Esophagus mucosa (tissue), 1 donor: ENCODE measurements at regions not wholly inside any gene's neighbourhood (a gene's known extent, or its start where the extent isn't known, plus 50 kb on each side); places are given as distances from the start of the nearest gene placed in this dataset.
"Not testable (repeated sequence)": the region's sequence is repeated elsewhere in the genome, so short reads cannot be mapped to it uniquely, and the experiment has no call there.

ENCODE experiments used
- ATAC-seq: fragments of 200-7000 bp; cut with Tn5 transposase; one replicate; pipeline ENCODE4 v1.9.1; 2020
- donor health status: DM: yes; HTN: yes; CAD: no.

DNA sequence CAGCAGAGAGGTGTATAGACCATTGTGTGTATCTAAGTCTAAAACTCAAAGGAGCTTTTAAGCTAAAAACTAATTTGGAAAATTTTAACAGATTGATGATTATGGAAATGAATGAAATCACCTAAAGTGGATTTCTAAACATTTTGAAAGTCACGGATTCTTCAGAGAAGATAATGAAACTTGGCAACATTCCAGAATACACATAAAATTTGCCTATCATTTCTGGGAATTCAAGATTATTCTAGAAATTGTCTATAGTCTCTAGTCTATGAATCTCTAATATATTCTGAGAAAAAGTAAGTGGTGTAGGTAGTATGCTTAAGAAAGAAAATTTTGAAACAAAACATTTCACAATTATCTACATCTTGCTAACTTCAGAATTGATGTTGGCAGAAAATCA lies 1117.9 kb upstream of the CNTN5 start:
- ATAC-seq = no peak

DNA sequence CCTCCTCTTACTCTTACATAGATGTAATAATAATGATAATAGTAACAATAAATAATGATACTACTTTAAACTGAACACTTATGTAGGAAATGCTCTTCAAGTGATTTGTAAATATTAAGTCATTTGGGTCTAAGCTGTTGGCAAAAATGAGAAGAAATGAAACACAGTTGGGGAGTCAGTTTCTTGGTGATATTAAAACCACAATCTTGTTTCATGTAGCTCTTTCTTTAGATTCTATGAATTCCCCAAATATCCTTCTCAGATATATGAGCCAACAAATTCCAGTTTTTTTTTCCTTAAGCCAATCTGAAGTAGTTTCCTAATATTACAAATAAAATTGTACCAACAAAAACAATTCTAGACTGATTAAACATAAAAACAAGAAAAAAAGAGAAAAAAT lies 1115.6 kb upstream of the CNTN5 start:
- no peak for ATAC-seq

DNA sequence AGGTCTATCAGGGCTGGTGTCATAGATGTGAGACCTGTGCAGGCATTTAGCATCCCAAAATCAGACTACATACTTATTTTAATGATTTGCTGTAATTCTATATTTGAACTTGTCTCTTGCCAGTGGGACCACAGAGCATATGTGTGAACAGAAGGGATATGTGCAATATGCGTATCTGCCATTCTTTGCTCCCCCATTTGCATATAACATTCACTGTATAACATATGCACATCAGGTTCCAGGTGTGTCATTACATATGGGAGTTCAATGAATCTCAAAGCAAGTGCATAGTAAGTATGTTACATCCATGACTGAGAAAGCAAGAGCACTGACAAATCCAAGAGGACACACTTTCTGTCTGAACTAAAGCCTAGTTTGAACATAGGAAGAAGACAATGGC lies 1115.1 kb upstream of the CNTN5 start:
- no peak for ATAC-seq

DNA sequence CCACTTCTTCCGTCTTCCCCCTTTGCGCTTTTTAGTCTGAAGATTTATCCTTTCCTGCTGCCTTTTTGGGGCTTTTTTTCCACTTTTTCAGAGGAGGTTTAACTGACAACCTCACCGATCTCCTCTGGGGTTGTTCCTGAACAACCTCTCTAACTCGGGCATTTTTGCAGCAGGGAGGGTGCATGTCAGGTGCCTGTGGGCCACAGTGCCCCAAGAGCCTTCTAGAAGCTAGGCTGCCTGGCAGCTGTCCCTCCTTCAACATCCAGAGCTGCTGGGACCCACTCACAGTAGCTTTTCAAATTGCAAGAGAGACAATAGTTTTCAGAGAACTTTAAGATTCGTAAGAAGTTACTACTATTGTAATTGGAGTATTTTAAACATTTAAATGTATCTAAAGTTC lies 1112.4 kb upstream of the CNTN5 start:
- ATAC-seq = no peak

DNA sequence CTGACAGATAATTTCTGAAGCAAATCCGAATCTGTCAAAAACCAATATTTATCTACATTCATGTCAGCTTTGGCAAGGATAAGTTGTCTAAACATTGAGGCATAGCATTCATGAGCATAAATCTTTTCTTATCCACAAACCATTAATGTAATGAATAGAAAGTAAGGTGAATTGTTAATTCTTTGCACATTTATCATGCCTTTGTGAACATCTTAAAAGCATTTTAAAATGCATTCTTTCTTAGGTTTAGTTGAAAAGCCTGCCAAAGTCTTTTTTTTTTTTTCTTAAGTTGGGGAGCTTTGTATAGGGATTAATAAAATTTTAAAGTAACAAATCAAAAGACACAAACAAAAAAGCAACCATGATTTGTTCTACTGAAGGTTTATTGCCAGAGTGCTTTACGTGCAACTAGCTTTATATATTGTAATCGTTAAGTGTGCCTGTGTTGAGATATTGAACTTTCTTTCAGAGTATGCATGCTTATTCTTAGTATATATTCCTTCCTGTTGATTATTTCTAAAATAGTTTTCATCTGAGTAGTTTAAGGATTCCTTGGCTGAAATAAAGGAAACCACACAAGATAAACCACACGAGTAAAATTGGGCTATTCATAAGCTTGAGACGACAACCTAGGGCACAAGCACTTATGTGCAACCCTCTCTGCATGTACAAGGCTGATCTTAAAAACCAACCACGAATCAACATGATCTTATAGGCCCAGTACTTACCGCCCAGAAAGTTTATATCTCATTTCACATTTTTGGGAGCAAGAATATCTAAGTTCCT lies 1110.9 kb upstream of the CNTN5 start:
- no peak for ATAC-seq

DNA sequence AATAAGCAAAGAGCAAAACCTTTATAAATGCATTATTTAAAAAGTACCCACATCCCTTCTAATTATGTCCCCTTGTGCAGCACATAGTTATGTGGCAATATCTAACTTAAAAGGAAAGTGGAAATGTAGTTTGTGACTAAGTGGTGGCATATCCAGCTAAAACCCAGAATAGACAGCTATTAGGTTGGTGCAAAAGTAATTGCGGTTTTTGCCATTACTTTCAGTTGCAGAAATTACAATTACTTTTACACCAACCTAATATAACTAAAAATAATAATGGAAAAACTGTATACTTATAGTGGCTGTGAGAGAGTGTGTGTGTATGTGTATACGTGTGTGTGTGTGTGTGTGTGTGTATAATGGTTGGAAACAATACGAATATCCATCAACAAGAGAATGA lies 1108.1 kb upstream of the CNTN5 start:
- ATAC-seq = no peak

DNA sequence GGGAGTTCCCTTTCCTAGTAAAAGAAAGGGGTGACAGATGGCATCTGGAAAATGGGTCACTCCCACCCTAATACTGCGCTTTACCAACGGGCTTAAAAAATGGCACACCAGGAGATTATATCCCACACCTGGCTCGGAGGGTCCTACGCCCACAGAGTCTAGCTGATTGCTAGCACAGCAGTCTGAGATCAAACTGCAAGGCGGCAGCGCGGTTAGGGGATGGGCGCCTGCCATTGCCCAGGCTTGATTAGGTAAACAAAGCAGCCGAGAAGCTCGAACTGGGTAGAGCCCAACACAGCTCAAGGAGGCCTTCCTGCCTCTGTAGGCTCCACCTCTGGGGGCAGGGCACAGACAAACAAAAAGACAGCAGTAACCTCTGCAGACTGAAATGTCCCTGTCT lies 1097.8 kb upstream of the CNTN5 start:
- ATAC-seq = not testable (repeated sequence)

DNA sequence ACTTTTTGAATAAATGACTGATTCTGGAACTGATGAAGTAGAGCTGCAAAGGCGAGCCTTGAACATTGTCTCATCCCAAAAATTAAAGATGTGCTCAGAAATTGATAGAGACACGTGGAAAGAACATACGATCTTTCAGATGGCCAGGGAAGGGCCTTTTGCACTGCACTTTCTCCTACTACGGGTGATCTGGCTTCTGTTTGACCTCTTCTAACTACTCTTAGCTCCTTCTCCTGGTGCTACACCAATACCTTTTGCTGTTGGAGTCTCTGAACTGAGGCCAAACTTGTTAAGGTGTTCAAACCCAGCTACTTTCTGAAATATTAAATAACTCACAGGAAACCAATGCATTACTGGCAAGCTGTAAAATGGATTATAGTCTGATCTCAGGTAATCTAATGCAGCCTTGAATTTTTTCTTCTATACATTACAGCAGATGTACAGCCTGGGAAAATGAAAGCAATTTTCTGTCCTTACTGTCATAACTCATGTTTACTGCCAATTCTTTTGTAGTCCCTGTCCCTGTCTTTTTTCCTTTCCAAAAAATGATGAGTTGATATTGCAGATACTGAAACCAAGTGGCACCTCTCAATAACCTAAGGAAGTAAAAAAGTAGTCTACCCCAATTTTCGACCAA lies 1086.1 kb upstream of the CNTN5 start:
- no peak for ATAC-seq

DNA sequence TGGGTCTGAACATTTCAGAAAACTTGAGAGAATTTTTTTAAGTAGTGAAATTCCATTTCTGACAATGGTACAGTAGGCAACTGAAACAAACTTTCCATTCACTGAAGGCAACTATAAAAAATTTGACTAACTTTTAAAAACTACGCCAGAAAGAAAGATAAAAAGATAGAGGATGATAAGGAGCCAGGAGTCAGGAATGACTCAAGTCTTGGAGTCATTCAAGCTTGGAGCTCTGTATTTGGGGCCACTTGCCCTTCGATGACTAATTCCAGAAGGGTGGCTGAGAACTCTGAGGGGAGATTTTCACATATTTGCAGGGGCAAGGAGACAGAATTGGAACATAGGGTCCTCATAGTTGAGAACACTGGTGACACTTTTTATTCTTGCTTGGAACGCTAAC lies 1083.2 kb upstream of the CNTN5 start:
- no peak for ATAC-seq

DNA sequence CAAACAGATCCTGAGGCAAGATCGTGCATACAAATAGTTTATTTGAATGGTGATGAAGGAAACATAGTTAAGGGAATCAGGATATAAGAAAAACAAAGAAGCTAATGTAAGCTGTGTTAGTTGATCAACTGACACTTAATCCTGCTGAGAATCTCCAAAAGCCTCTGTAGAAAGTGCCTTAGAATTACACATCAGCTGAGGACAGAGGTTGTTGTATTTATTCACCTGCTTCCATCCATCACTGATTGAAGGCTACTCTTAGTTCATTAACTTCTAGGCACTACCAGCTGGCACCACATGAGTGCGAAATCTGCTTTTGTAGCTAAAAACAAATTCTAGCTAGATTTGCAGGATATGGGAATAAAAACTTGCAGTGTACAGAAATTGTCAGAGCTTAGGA lies 1082.0 kb upstream of the CNTN5 start:
- ATAC-seq = no peak

DNA sequence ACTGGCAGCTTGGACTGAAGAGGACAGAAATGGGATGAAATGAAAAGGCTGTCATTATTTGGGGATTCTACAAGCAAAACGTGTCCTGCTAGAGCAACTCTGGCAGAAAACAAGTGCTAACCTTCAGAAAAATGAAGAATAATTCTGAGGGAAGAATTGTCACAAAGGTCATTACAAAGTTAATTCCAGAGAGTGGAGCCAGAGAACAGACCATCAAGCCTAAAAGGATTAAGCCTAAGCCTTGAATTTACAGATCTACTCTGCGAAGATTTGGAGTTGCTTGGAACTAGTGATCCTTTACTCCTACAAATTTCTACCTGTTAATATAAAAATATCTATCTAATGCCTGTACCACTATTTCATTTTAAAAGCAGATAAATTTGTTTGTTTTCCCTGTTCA lies 1077.3 kb upstream of the CNTN5 start:
- ATAC-seq = no peak

DNA sequence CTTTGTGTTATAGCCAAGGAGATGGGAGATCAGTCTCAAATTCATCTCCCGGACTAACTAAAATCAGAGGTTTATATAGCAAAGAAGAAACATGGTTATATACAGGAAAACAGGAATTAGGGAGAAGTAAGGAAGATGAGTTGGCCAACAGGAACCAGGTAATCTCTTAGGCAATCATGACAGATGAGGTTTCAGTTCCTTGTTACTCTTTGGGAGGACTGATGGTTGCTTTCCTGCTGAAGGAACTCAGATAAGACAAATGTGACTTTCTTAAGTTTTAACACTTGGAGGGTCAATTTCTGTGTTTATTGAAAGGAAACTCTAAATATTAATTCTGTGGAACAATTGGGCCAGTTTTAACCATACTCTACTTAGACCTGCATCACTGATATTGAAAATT lies 1072.0 kb upstream of the CNTN5 start:
- no peak for ATAC-seq

DNA sequence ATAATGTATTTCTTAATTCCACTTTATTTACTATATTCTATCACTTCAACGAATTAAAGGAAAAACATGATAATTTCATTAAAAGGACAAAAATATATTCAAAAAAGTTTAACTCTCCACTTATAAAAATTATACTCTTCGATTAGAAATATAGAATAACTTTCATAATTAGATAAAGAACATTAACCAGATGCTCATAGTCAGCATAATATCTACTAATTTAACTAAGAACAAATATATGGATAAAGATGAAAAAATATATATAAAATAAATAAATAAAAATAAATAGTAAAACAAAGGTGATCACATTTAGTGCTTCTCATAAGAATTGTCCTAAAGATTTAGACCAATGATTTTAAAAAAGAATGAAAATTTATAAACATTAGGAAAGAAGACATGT lies 1065.2 kb upstream of the CNTN5 start:
- no peak for ATAC-seq

DNA sequence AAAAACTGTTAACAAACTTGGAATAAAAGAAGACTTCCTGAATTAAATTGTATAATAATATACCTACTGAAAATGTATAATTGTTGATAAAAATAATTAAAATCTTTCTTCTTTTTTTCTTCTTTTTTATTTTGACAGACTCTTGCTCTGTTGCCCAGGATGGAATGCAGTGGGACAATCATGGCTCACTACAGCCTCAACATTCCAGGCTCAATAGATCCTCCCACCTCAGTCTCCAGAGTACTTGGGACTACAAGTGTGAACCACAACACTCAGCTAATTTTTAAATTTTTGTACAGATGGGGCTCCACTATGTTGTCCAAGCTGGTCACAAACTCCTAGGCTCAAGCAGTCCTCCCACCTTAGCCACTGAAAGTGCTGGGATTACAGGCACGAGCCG lies 1063.8 kb upstream of the CNTN5 start:
- no peak for ATAC-seq

DNA sequence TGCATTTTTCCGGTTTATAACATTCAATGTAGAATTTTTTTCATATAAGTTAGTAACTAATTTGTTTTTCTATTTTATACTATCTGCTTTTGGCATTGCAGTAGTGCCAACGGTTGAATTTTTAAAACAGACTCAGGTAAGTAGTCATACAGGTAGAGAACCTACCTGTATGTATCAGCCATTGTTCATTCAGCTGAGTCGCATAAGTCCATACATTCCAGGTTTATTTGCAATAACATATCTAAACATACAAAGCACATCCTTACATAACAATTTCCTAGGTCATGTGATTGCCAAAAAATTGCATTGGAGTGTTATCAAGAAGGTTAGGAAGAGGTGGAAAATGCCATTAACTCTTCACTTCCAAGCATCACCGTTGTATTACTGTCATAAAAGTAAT lies 1059.3 kb upstream of the CNTN5 start:
- no peak for ATAC-seq

DNA sequence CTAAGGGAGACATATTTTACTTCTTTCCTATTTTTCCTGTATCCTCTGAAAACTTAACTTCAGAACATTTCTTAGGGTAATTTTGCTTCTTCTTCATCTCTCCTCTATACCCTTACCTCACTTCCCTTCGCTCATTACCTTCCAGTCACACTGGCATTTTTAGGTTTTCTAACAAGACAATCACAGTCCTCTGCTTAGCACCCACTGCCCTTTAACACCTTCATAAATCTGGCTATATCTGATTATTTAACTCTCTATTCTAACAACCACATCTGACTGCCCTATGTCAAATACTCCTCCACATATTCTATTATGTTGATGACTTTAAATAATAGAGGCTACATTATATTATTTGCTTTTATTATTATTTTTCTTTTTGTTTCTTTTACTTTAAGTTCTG lies 1058.0 kb upstream of the CNTN5 start:
- no peak for ATAC-seq

DNA sequence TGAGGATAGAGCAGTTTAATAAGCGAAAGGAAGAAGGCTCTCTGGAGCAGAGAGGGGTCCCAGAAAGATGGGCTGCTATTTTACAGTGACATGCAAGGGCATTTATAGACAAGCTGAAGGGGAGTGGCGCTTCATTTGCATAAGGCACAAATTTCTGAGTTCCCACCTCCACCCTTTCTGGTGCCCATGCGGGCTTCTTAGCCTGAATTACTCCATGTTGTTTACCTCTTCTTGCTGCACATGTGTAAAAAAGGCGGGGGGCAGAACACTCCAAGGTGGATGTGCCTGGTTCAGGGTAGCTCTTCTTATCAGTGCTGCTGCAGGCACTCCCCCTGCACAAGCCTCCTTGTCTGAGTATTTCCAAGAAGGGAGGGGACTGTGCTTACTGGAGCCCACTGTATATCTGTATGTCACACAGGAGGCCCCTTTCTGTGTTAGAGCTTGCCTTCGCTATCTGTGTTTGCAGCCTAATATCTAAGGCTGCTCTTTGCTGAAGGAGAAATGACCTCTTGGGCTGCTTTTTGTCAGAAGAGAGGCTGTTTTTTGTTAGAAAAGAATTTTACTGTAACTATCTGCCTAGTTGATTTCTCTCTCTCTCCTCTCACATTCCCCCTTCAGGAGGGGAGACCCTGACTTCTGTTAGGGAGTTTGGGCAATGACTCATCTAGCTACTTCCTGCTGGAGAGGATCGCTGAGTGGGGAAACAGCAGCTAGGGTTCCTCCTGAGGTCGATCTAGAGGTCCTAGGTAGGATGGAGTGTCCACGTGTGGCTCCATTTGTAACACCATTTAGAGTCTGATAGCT lies 1057.0 kb upstream of the CNTN5 start:
- ATAC-seq = no peak

DNA sequence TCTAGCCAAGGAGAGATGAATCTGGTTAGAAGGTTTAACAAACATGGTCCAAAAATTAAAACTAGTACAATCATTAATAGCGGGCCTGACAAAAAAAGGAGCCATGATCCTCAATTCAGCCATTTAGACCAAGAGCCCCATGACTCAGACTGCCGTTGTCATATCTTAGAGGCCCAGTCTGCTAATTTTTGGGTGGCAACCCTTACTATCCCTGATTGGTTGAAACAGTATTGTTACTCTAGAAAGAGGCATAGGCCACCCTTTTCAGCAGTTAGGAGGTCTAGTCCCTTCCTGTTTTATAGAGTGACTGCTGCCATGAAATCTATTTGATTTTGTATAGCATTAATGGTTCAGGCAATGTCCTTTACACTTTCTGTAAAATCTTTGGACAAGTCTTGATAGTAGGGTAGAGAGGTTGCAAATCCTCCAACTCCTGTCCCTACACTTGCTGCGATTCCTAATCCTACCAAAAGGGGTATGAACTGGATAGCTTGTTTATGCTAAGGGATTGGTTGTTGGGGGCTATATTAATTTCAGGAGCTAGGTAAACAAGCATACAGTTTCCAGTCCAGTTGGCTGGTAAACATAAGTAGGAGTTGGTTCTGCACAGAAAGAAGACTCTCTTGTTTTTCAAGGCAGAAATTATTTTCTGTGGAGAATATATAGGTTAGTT lies 1056.3 kb upstream of the CNTN5 start:
- ATAC-seq = no peak

DNA sequence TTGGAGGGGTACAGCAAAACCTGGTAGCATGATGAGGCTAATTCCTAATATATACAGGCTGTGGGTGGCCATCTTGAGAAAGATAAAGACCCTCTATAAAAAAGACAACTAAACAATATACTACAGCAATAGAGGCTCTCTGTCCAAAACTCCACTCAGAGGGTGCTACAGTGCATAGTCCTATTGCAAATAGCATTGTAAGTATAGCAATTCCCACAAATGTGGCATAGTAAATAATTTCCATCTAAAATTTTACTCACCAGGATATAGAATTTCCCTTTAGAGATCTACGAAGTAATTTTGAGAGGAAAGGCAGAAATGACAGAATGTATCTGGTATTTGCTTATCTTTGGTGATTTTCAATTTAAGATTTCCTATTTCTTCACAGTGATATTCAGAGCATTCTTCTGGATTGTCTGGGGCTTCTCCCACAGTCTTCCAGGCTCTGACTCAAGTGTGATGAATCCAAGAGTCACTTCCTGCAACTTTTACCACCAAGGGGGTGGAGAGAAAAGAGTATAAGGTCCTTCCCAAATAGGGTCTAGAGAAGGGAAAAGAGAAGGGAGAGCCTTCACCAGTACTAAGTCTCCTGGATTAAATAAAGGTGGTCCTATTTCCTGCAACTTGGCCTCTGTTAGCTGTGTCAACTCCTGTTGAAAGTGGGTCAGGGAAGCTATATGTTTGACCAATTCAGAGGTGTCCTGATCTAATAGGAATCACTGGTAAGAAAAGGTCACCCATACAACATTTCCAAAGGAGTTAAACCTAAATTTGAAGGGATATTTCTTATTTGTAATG lies 1054.7 kb upstream of the CNTN5 start:
- no peak for ATAC-seq

DNA sequence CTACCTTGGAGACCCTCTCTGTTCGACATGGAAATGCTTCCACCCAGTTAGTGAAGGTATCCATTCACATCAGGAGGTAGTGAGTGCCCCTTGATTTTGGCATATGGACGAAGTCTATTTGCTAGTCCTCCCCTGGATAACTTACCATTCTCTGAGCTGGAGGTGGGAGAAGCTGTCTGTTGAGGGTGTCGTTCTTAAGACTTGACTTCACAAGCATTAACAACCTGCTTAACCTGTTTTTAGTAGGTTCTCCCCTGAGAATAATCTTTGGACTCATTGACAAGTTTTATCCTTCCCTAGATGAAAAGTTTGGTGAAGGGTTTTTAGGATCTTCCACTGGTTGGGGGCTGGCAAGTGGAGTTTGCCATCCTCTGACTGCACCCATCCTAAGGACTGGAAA lies 1053.8 kb upstream of the CNTN5 start:
- no peak for ATAC-seq

DNA sequence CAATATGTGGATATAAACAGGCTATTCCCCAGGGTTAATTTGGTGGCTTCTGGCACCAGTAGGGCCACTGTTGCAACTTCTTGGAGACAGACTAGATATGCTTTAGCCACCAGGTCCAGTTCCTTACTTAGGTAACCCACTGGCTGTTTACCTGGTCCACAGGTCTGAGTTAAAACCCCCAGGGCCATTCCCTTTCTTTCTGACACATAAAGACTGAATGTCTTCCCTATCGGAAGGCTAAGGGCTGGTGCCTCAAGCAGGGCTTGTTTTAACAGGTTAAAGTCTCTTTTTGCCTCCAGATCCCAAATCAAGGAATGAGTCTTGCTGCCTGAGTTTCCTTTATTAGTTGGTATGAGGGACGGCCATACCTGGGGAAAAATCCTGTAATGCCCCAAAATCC lies 1052.7 kb upstream of the CNTN5 start:
- no peak for ATAC-seq

DNA sequence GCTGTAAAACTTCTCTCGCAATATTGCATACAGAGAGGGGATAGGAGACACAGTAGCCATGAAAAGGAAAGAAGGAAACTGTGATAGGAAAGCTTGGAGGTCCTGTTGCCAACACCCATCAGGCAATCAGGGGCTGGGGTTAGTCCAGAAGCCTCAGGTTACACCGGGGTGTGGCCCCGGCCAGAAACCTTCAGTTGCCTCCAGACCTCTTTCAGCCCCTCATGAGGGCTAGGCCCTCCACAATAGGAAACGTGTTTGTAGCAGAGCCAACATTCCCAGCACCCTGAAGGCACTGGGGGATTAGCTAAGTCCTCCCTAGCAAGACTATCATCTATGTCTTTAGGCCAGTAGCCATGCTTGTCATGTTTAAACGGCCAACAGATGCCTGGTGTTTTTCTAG lies 1048.0 kb upstream of the CNTN5 start:
- no peak for ATAC-seq
